ENCODE measurements at regions not wholly inside any gene's neighbourhood (a gene's known extent, or its start where the extent isn't known, plus 50 kb on each side); places are given as distances from the start of the nearest gene placed in this dataset.
A peak's percentile ranks its signal among the peaks of the same experiment; 100 is the strongest.

DNA sequence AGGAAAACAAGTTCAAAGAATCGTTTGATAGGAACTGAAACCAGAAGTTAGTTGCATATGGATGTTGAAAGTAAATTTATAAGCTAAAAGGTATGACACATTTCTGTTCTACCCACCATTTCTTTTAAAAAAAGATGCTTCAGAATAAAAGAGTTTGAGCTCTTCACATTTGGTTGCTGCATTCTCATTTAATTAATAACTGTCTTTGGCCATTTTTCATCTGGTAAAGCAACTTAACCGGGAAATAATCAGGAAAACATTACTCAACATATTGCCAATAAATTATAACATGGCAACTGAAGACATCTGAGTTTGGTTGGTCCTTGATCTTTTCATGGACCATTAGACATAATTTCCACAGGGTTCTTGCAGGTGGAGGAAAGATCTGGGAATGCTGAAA, 180.2 kb upstream of the TWIST2 start:
- Histone ChIP-seq H3K4me1 (no peaks in the 10 kb centered on the region), H3K4me3 (no peak overlapping the region), H3K27ac (no peak overlapping the region), H3K36me3 (no peaks in the 10 kb centered on the region), H3K27me3 (no peaks in the 10 kb centered on the region), H3K9me3 (peaks cover 0 to 7% of the 10 kb centered on the region in 2 donors)
- DNase-seq (ENCODE audit: low spot score), result no peak
- TF ChIP-seq CTCF (IDR thresholded peaks at IDR 0.05), result no peak

GRCh38 chr2:238668426-238668825, 179.5 kb upstream of the TWIST2 start:
- Histone ChIP-seq H3K27me3 (no peaks in the 10 kb centered on the region), H3K36me3 (no peaks in the 10 kb centered on the region), H3K4me3 (no peak overlapping the region), H3K27ac (no peak overlapping the region), H3K4me1 (no peaks in the 10 kb centered on the region), H3K9me3 (peaks cover 0 to 11% of the 10 kb centered on the region in 2 donors)
- no peak for DNase-seq (ENCODE audit: low spot score)
- no peak for TF ChIP-seq CTCF (IDR thresholded peaks at IDR 0.05)

DNA sequence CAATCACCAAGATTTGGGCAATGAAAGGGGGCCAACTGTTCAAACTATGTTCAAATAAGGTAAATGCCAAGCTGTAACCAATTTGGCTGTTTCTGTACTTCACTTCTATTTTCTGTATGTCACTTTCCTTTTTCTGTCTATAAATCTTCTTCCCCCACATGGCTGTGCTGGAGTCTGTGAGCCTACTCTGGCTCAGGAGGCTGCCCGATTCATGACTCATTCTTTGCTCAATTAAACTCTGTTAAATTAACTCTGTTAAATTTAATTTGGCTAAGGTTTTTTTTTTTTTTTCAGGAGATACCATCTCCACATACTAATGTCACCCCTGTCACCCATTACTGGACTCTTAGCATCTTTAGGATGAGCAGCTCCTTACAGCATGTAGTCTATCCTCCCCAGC, 178.8 kb upstream of the TWIST2 start:
- no peak for TF ChIP-seq CTCF (IDR thresholded peaks at IDR 0.05)

GRCh38 chr2:238669581-238670080, 178.3 kb upstream of the TWIST2 start:
- Histone ChIP-seq H3K4me3 (no peak overlapping the region), H3K27ac (no peak overlapping the region), H3K9me3 (peaks cover 0 to 11% of the 10 kb centered on the region in 2 donors), H3K36me3 (no peaks in the 10 kb centered on the region), H3K4me1 (no peaks in the 10 kb centered on the region), H3K27me3 (no peaks in the 10 kb centered on the region)
- DNase-seq (ENCODE audit: low spot score), result no peak
- no peak for TF ChIP-seq CTCF (IDR thresholded peaks at IDR 0.05)

More for the DNA sequence above, 178.8 kb upstream of the TWIST2 start:
- H3K27me3 ChIP-seq, result no peaks in the 10 kb centered on the region
- no peaks in the 10 kb centered on the region for H3K4me1 ChIP-seq
- peaks cover 0 to 11% of the 10 kb centered on the region in 2 donors for H3K9me3 ChIP-seq
- no peak overlapping the region for H3K27ac ChIP-seq
- no peak overlapping the region for H3K4me3 ChIP-seq
- no peaks in the 10 kb centered on the region for H3K36me3 ChIP-seq
- no peak for DNase-seq (ENCODE audit: low spot score)

DNA sequence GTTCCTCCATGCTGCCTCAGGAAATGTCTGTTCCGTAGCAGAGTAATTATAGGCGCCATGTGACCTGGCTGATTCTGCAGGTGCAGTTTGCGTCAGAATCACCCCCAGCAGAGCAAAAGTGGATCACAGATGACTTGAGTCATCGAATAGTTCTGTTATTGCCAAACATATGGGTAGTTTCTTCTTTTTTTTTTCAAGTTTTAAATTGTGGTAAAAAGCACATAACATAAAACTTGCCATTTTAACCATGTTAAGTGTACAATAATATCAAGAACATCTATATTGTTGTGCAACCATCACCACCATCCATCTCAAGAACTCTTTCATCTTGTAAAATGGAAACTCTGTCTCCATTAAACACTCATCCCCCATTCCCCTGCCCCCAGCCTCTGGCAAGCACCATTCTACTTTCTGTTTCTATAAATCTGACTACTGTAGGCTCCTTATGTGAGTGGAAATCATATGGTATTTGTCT, 177.7 kb upstream of the TWIST2 start:
- Histone ChIP-seq H3K36me3 (no peaks in the 10 kb centered on the region), H3K9me3 (peaks cover 0 to 11% of the 10 kb centered on the region in 2 donors), H3K4me3 (no peak overlapping the region), H3K27ac (no peak overlapping the region), H3K27me3 (no peaks in the 10 kb centered on the region), H3K4me1 (no peaks in the 10 kb centered on the region)
- DNase-seq (ENCODE audit: low spot score), result no peak
- no peak for TF ChIP-seq CTCF (IDR thresholded peaks at IDR 0.05)

- no peak overlapping the region for H3K27ac ChIP-seq
- peak; percentile 26 for DNase-seq (ENCODE audit: low spot score)
- H3K4me3 ChIP-seq, result no peak overlapping the region
- H3K9me3 ChIP-seq, result peaks cover 0 to 6% of the 10 kb centered on the region in 2 donors
- TF ChIP-seq CTCF (IDR thresholded peaks at IDR 0.05), result no peak
- no peaks in the 10 kb centered on the region for H3K27me3 ChIP-seq
- H3K4me1 ChIP-seq, result no peaks in the 10 kb centered on the region
- no peaks in the 10 kb centered on the region for H3K36me3 ChIP-seq
Measured at GRCh38 chr2:238682536-238682935, 165.3 kb upstream of the TWIST2 start.
